HCT116 (cell line): ENCODE measurements at regions not wholly inside any gene's neighbourhood (a gene's known extent, or its start where the extent isn't known, plus 50 kb on each side); places are given as distances from the start of the nearest gene placed in this dataset.
A peak's percentile ranks its signal among the peaks of the same experiment; 100 is the strongest.

ENCODE experiments used
- ATAC-seq: fragments of 200-7000 bp; cut with Tn5 transposase; 2 replicates; pipeline ENCODE4 v1.9.1; 2020; ENCODE audit warnings: mild to moderate bottlenecking, moderate library complexity
- BruUV-seq: library from RNA; stranded (reverse); fragments of 400-500 nt; replicated peaks from 2 replicates; lab custom pipeline; 2021; lab: Mats Ljungman, UMichigan
- CTCF ChIA-PET: fragments of 300-600 bp; sonication (Branson Sonifier 250); formaldehyde crosslinking; loops from one replicate; lab custom pipeline; 2021; ENCODE audit warnings: antibody characterized with exemption; lab: Charles Lee
- POLR2A ChIA-PET: fragments of 300-600, 350-600 bp; sonication (Branson Sonifier 250); formaldehyde crosslinking; loops from one replicate; lab custom pipeline; 2021; ENCODE audit warnings: antibody characterized with exemption; lab: Charles Lee
- RAD21 ChIA-PET, 2 experiments: fragments of 300-600 bp; sonication (Branson Sonifier 250); formaldehyde crosslinking; loops; one replicate each; lab custom pipeline; 2023; ENCODE audit warnings: low total read pairs in 2 of 2; ENCODE audit not compliant: uncharacterized antibody in 2 of 2, unreplicated experiment in 2 of 2, low non-redundant PET in 1 of 2; lab: Charles Lee
- DNase-seq: peaks from one replicate; pipeline ENCODE4 v3.0.0-alpha.2; 2010; ENCODE audit warnings: low read depth, low spot score
- H2AFZ ChIP-seq: fragments of 200-600 bp; shearing (Covaris generic), sonication (generic); 2 replicates; pipeline ENCODE4 v1.6.1; 2017; ENCODE audit warnings: low read depth, mixed run types, mixed read lengths, antibody characterized with exemption, low read length; ENCODE audit not compliant: poor library complexity, severe bottlenecking
- H3K27ac ChIP-seq: 2 replicates; pipeline ENCODE4 v1.5.1; 2012; ENCODE audit warnings: low read depth, low read length
- H3K27me3 ChIP-seq: fragments of 200-600 bp; sonication (generic); 2 replicates; pipeline ENCODE4 v1.6.1; 2016; ENCODE audit warnings: mixed run types, low read length, mixed read lengths; ENCODE audit not compliant: insufficient read depth
- H3K36me3 ChIP-seq, 2 experiments: fragments of 200-500 bp in 1 of 2; fragments of 200-600 bp in 1 of 2; sonication (Bioruptor generic) in 1 of 2; sonication (generic) in 1 of 2; 2 replicates each; pipeline versions ENCODE4 v1.5.1 to v1.6.1; 2014 to 2016; ENCODE audit warnings: low read length in 2 of 2, inconsistent platforms in 1 of 2, mixed read lengths in 1 of 2, mixed run types in 1 of 2; ENCODE audit not compliant: insufficient read depth in 2 of 2, control insufficient read depth in 1 of 2
- H3K4me1 ChIP-seq, 2 experiments: fragments of 200-600 bp in 1 of 2; sonication (generic) in 1 of 2; 2 replicates each; pipeline versions ENCODE4 v1.5.1 to v1.6.1; 2012 to 2017; ENCODE audit warnings: low read length in 2 of 2, inconsistent platforms in 1 of 2, mild to moderate bottlenecking in 1 of 2, mixed read lengths in 1 of 2, mixed run types in 1 of 2, moderate library complexity in 1 of 2; ENCODE audit not compliant: insufficient read depth in 2 of 2, control insufficient read depth in 1 of 2
- H3K4me2 ChIP-seq: fragments of 200-600 bp; sonication (generic); 2 replicates; pipeline ENCODE4 v1.6.1; 2017; ENCODE audit warnings: mixed run types, low read length, mixed read lengths
- H3K4me3 ChIP-seq, 2 experiments: fragments of 200-600 bp in 1 of 2; sonication (generic) in 1 of 2; replicated peaks in 1 of 2; 2 replicates each; pipeline ENCODE4 v1.5.1; 2011 to 2016; ENCODE audit warnings: low read length in 2 of 2, control low read depth in 1 of 2, low read depth in 1 of 2, mild to moderate bottlenecking in 1 of 2, mixed read lengths in 1 of 2, mixed run types in 1 of 2
- H3K79me2 ChIP-seq: fragments of 200-600 bp; sonication (generic); 2 replicates; pipeline ENCODE4 v1.6.1; 2017; ENCODE audit warnings: mild to moderate bottlenecking, mixed run types, low read length, moderate library complexity, mixed read lengths; ENCODE audit not compliant: insufficient read depth
- H3K9ac ChIP-seq: fragments of 200-600 bp; sonication (generic); 2 replicates; pipeline ENCODE4 v1.6.1; 2016; ENCODE audit warnings: low read length, mixed read lengths
- H3K9me2 ChIP-seq: fragments of 200-600 bp; sonication (generic), shearing (Covaris generic); 2 replicates; pipeline ENCODE4 v1.6.1; 2017; ENCODE audit warnings: mixed run types, mild to moderate bottlenecking, moderate library complexity; ENCODE audit not compliant: insufficient read depth
- H3K9me3 ChIP-seq, 2 experiments: fragments of 200-500 bp in 1 of 2; fragments of 200-600 bp in 1 of 2; sonication (Bioruptor generic) in 1 of 2; sonication (generic) in 1 of 2; 2 replicates each; pipeline ENCODE4 v1.6.1; 2014 to 2017; ENCODE audit warnings: low read length in 2 of 2, mixed read lengths in 2 of 2, inconsistent platforms in 1 of 2, low read depth in 1 of 2, mild to moderate bottlenecking in 1 of 2, mixed run types in 1 of 2, moderate library complexity in 1 of 2; ENCODE audit not compliant: control insufficient read depth in 1 of 2, insufficient read depth in 1 of 2
- H4K20me1 ChIP-seq: fragments of 200-600 bp; sonication (generic), shearing (Covaris generic); 2 replicates; pipeline ENCODE4 v1.6.1; 2017; ENCODE audit warnings: mixed run types, mild to moderate bottlenecking, moderate library complexity; ENCODE audit not compliant: insufficient read depth
- EZH2phosphoT487 ChIP-seq: fragments of 200-600 bp; IDR thresholded peaks from 2 replicates; pipeline ENCODE4 v1.6.1; 2018; ENCODE audit warnings: antibody characterized with exemption, borderline replicate concordance
- FOSL1 ChIP-seq: IDR thresholded peaks from 2 replicates; pipeline ENCODE4 v1.6.1; 2012; ENCODE audit warnings: low read depth
- JUND ChIP-seq: IDR thresholded peaks from 2 replicates; pipeline ENCODE4 v1.6.1; 2012
- RAD21 ChIP-seq: IDR thresholded peaks from 2 replicates; pipeline ENCODE4 v1.6.1; 2012; ENCODE audit warnings: low read depth, mild to moderate bottlenecking
- SIN3A ChIP-seq: IDR thresholded peaks from 2 replicates; pipeline ENCODE4 v1.6.1; 2012; ENCODE audit warnings: low read depth
- SP1 ChIP-seq: IDR thresholded peaks from 2 replicates; pipeline ENCODE4 v1.6.1; 2012; ENCODE audit warnings: low read depth
- ZNF274 ChIP-seq: fragments of 200-500 bp; sonication (Bioruptor generic); IDR thresholded peaks from 2 replicates; pipeline ENCODE4 v1.6.1; 2014; ENCODE audit warnings: mild to moderate bottlenecking, low read depth, low read length, inconsistent platforms
- intact Hi-C: fragments of 100-400 bp; cut with micrococcal nuclease; formaldehyde crosslinking; loops from 2 replicates; pipeline ENCODE4 v1.10.0; 2022
- TF ChIP-seq, protein P1 (sequence below): IDR thresholded peaks from 2 replicates; pipeline ENCODE4 v1.6.1; 2011; ENCODE audit warnings: mild to moderate bottlenecking, low read length, moderate library complexity; ENCODE audit not compliant: insufficient replicate concordance; ENCODE audit errors: extremely low read depth
- TF ChIP-seq, protein P2 (sequence below), 3 experiments: fragments of 200-600 bp in 1 of 3; sonication (generic) in 1 of 3; IDR thresholded peaks in 2 of 3; conservative IDR thresholded peaks in 1 of 3; 2 replicates each; pipeline ENCODE4 v1.5.1; 2012 to 2017; ENCODE audit warnings: low read depth in 2 of 3, low read length in 2 of 3, antibody characterized with exemption in 1 of 3, borderline replicate concordance in 1 of 3, control low read depth in 1 of 3, mild to moderate bottlenecking in 1 of 3, mixed read lengths in 1 of 3, mixed run types in 1 of 3, moderate library complexity in 1 of 3; ENCODE audit not compliant: insufficient read depth in 1 of 3

DNA sequence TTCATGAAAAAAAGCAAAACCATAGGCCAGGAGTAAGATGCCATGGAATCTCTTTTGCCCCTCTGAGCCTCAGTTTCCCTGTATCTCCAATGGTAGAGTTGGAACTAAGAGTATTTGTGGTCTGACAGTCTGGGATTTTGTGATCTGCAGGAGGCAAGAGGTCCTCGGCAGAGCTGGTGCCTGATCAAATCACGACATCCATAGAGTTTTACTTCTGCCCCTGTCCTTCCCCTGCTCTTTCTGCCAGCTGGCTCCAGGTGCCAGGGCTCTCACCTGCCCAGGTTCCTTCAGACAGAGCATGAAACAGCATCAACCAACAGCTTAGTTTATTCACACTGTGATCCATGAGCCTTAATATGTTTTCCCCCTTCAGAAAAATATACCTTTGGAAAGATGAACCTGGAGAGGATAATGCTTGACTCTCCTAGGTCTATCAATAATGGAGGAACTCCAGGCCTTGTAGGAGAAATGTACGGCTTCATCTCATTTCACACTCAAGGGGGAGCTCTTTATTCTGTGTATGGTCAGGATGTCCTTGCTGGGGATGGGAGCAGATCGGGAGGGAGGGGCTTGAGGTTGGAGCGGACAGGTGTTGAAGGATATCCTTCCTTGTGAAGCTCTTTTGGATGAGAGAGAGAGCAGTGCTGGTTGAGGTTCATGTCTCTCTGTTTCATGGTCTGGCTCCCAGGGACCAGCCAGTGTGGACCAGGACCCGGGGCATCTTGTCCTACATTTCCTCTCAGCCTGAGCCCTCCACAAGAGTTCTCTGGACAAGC, 309.9 kb downstream of the RPLP1 start:
- no peaks in the 10 kb centered on the region for H3K9me2 ChIP-seq
- no peak overlapping the region for H2AFZ ChIP-seq
- ChIA-PET POLR2A (no interaction called here), CTCF (interaction anchor here (1.0 to 1.2 kb wide), 5 partner anchors 22 to 704 kb away, joined by 3 read pairs; no protein-coding TSS in a partner anchor), RAD21 (no interaction called here)
- ATAC-seq (peak; percentile 73), DNase-seq (peak; percentile 26)
- peaks cover 22 to 38% of the 10 kb centered on the region in 2 experiments for H3K4me1 ChIP-seq
- no peak overlapping the region for H3K4me2 ChIP-seq
- no peak overlapping the region for H3K9ac ChIP-seq
- no peak overlapping the region for H3K27ac ChIP-seq
- H3K79me2 ChIP-seq = no peaks in the 10 kb centered on the region
- peaks cover 15% of the 10 kb centered on the region; the same call in 1 of the 2 replicates for H3K27me3 ChIP-seq
- intact Hi-C loops = no loop called here
- BruUV-seq = no TSS peak
- no peak overlapping the region for H3K4me3 ChIP-seq
- no peaks in the 10 kb centered on the region for H3K36me3 ChIP-seq
- TF ChIP-seq ZNF274 = no peak
- TF ChIP-seq, protein P1, sequence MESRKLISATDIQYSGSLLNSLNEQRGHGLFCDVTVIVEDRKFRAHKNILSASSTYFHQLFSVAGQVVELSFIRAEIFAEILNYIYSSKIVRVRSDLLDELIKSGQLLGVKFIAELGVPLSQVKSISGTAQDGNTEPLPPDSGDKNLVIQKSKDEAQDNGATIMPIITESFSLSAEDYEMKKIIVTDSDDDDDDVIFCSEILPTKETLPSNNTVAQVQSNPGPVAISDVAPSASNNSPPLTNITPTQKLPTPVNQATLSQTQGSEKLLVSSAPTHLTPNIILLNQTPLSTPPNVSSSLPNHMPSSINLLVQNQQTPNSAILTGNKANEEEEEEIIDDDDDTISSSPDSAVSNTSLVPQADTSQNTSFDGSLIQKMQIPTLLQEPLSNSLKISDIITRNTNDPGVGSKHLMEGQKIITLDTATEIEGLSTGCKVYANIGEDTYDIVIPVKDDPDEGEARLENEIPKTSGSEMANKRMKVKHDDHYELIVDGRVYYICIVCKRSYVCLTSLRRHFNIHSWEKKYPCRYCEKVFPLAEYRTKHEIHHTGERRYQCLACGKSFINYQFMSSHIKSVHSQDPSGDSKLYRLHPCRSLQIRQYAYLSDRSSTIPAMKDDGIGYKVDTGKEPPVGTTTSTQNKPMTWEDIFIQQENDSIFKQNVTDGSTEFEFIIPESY = no peak
- TF ChIP-seq FOSL1 = no peak
- no peak for TF ChIP-seq JUND
- no peak for TF ChIP-seq EZH2phosphoT487
- TF ChIP-seq, protein P2, sequence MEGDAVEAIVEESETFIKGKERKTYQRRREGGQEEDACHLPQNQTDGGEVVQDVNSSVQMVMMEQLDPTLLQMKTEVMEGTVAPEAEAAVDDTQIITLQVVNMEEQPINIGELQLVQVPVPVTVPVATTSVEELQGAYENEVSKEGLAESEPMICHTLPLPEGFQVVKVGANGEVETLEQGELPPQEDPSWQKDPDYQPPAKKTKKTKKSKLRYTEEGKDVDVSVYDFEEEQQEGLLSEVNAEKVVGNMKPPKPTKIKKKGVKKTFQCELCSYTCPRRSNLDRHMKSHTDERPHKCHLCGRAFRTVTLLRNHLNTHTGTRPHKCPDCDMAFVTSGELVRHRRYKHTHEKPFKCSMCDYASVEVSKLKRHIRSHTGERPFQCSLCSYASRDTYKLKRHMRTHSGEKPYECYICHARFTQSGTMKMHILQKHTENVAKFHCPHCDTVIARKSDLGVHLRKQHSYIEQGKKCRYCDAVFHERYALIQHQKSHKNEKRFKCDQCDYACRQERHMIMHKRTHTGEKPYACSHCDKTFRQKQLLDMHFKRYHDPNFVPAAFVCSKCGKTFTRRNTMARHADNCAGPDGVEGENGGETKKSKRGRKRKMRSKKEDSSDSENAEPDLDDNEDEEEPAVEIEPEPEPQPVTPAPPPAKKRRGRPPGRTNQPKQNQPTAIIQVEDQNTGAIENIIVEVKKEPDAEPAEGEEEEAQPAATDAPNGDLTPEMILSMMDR (IDR thresholded peaks at IDR 0.05 in 2 of 3, conservative IDR thresholded peaks at IDR 0.05 in 1 of 3; ENCODE audit: borderline replicate concordance in 1 of 3, insufficient read depth in 1 of 3, low read depth in 2 of 3, low read length in 2 of 3) = peak; percentile 33 to 51 (median 45); a peak in 4 of 6 replicates
- TF ChIP-seq RAD21 = peak; percentile 70
- no peak for TF ChIP-seq SIN3A
- TF ChIP-seq SP1 = no peak
- H4K20me1 ChIP-seq = no peaks in the 10 kb centered on the region
- H3K9me3 ChIP-seq = no peaks in the 10 kb centered on the region
